COLO829 (cell line): ENCODE measurements at regions not wholly inside any gene's neighbourhood (a gene's known extent, or its start where the extent isn't known, plus 50 kb on each side); places are given as distances from the start of the nearest gene placed in this dataset.
"Not testable (repeated sequence)": the region's sequence is repeated elsewhere in the genome, so short reads cannot be mapped to it uniquely, and the experiment has no call there.

Experiments used
- DNase-seq: peaks from one replicate; pipeline ENCODE4 v3.0.0; 2012; ENCODE audit warnings: low spot score

GRCh38 chr14:103267226-103267910, 66.7 kb upstream of the EIF5 start:
- no peak for DNase-seq

- no peak for DNase-seq
Measured at GRCh38 chr14:103271189-103271588, 62.8 kb upstream of the EIF5 start.

- DNase-seq: no peak
Measured at GRCh38 chr14:103273145-103273744, 60.8 kb upstream of the EIF5 start.

- DNase-seq: no peak
Measured at GRCh38 chr14:103273745-103274615, 60.1 kb upstream of the EIF5 start.

- DNase-seq: no peak
Measured at GRCh38 chr14:103275000-103275399, 59.0 kb upstream of the EIF5 start.

GRCh38 chr14:103277931-103278330, 56.1 kb upstream of the EIF5 start:
- no peak for DNase-seq

- no peak for DNase-seq
Measured at GRCh38 chr14:103279142-103280025, 54.7 kb upstream of the EIF5 start.

GRCh38 chr14:103280278-103280928, 53.6 kb upstream of the EIF5 start:
- no peak for DNase-seq

- DNase-seq: no peak
Measured at GRCh38 chr14:103281496-103282231, 52.4 kb upstream of the EIF5 start.

- not testable (repeated sequence) for DNase-seq
Measured at GRCh38 chr14:103282309-103282708, 51.7 kb upstream of the EIF5 start.

GRCh38 chr14:103282932-103283331, 51.1 kb upstream of the EIF5 start:
- no peak for DNase-seq

GRCh38 chr14:103283916-103284315, 50.1 kb upstream of the EIF5 start:
- no peak for DNase-seq
